HEK293T (cell line): ENCODE measurements at regions not wholly inside any gene's neighbourhood (a gene's known extent, or its start where the extent isn't known, plus 50 kb on each side); places are given as distances from the start of the nearest gene placed in this dataset.

Source experiments
- CTCF ChIA-PET: fragments of 350-600 bp; formaldehyde crosslinking; extraction: SDS; loops from one replicate; lab custom pipeline; 2021; ENCODE audit warnings: antibody characterized with exemption, inconsistent platforms; lab: Yijun Ruan, JAX
- POLR2A ChIA-PET: fragments of 350-600 bp; formaldehyde crosslinking; extraction: SDS; loops from one replicate; lab custom pipeline; 2020; ENCODE audit warnings: antibody characterized with exemption, inconsistent platforms; lab: Yijun Ruan, JAX
- DNase-seq: peaks from one replicate; pipeline ENCODE4 v3.0.0; 2012; ENCODE audit warnings: mixed read lengths; ENCODE audit errors: extremely low spot score
- ARNT ChIP-seq: fragments of 450-650 bp; IDR thresholded peaks from 2 replicates; pipeline ENCODE4 v1.6.1; 2017; ENCODE audit warnings: mild to moderate bottlenecking
- BHLHE40 ChIP-seq: fragments of 450-650 bp; IDR thresholded peaks from 2 replicates; pipeline ENCODE4 v1.6.1; 2016; ENCODE audit warnings: mild to moderate bottlenecking, moderate library complexity, borderline replicate concordance
- CTBP1 ChIP-seq: fragments of 450-650 bp; IDR thresholded peaks from 2 replicates; pipeline ENCODE4 v1.6.1; 2016; ENCODE audit warnings: borderline replicate concordance
- ELF4 ChIP-seq: fragments of 450-650 bp; IDR thresholded peaks from 2 replicates; pipeline ENCODE4 v1.6.1; 2017; ENCODE audit warnings: antibody characterized with exemption
- FOXA1 ChIP-seq: fragments of 450-650 bp; IDR thresholded peaks from 2 replicates; pipeline ENCODE4 v1.6.1; 2016; ENCODE audit warnings: mild to moderate bottlenecking
- FOXK2 ChIP-seq: fragments of 450-650 bp; IDR thresholded peaks from 2 replicates; pipeline ENCODE4 v1.6.1; 2016; ENCODE audit warnings: mild to moderate bottlenecking
- FOXM1 ChIP-seq: fragments of 450-650 bp; IDR thresholded peaks from 2 replicates; pipeline ENCODE4 v1.6.1; 2017; ENCODE audit warnings: mild to moderate bottlenecking, borderline replicate concordance
- HDGF ChIP-seq: fragments of 450-650 bp; IDR thresholded peaks from 2 replicates; pipeline ENCODE4 v1.6.1; 2017; ENCODE audit warnings: antibody characterized with exemption, borderline replicate concordance
- L3MBTL2 ChIP-seq: fragments of 450-650 bp; conservative IDR thresholded peaks from 2 replicates; pipeline ENCODE4 v1.6.1; 2016; ENCODE audit warnings: mild to moderate bottlenecking
- LEF1 ChIP-seq: fragments of 450-650 bp; IDR thresholded peaks from 2 replicates; pipeline ENCODE4 v1.6.1; 2017; ENCODE audit warnings: mild to moderate bottlenecking, borderline replicate concordance
- NFRKB ChIP-seq: fragments of 450-650 bp; IDR thresholded peaks from 2 replicates; pipeline ENCODE4 v1.6.1; 2016; ENCODE audit warnings: mild to moderate bottlenecking, moderate library complexity
- SP1 ChIP-seq: fragments of 450-650 bp; IDR thresholded peaks from 2 replicates; pipeline ENCODE4 v1.6.1; 2017
- SUZ12 ChIP-seq: fragments of 450-650 bp; IDR thresholded peaks from 2 replicates; pipeline ENCODE4 v1.6.1; 2016; ENCODE audit warnings: mild to moderate bottlenecking
- TARDBP ChIP-seq: fragments of 450-650 bp; IDR thresholded peaks from 2 replicates; pipeline ENCODE4 v1.6.1; 2016
- ZNF384 ChIP-seq: fragments of 450-650 bp; IDR thresholded peaks from 2 replicates; pipeline ENCODE4 v1.6.1; 2016
- TF ChIP-seq, protein P1 (sequence below): fragments of 450-650 bp; IDR thresholded peaks from 2 replicates; pipeline ENCODE4 v1.6.1; 2016

DNA sequence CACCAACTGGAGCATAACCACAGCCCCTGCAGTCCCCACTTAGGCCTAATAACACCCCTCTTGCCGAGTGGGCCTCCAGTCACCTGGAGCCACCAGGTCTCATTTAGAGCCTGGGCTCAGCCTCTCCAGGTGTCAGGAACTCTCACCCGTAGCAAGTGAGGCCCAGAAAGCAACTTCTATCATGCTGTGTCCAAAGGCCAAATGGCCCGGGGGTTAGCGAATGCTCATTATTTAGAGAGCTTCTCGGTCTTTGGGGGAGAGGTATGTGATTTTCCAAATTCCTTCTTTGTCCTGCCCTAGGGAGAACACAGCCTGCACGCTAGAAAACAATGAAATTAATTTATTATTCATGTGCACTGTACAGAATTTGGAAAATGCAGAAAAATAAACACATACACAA, 109.9 kb upstream of the PTPRM start:
- no peak for TF ChIP-seq ZNF384
- TF ChIP-seq CTBP1 = no peak
- TF ChIP-seq, protein P1, sequence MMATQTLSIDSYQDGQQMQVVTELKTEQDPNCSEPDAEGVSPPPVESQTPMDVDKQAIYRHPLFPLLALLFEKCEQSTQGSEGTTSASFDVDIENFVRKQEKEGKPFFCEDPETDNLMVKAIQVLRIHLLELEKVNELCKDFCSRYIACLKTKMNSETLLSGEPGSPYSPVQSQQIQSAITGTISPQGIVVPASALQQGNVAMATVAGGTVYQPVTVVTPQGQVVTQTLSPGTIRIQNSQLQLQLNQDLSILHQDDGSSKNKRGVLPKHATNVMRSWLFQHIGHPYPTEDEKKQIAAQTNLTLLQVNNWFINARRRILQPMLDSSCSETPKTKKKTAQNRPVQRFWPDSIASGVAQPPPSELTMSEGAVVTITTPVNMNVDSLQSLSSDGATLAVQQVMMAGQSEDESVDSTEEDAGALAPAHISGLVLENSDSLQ = no peak
- TF ChIP-seq SP1 = no peak
- TF ChIP-seq FOXA1 = no peak
- TF ChIP-seq SUZ12 = no peak
- no peak for TF ChIP-seq NFRKB
- TF ChIP-seq FOXK2 = no peak
- TF ChIP-seq ARNT = no peak
- no peak for TF ChIP-seq LEF1
- no peak for TF ChIP-seq BHLHE40
- no peak for TF ChIP-seq FOXM1
- POLR2A ChIA-PET = no interaction called here
- CTCF ChIA-PET = no interaction called here
- no peak for DNase-seq

DNA sequence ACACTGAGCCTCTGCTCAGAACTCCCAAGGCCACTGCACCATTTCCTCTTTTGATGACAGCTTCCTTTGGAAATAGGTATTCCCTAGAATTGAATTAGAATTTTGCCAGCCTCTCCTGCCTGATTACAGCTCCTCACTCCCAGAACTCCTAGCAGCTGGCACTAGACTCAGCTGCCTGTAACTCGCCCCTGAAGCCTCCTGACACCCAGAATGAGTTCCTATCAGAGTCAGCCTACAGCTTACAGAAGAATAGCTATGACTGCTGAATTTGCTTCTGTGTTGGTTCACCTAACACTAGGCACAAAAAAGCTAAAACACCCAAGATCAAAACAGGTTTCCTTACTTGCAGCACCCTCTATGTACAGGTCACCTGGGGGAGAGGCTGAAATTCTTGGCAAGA, 108.2 kb upstream of the PTPRM start:
- no peak for DNase-seq
- CTCF ChIA-PET = no interaction called here
- no peak for TF ChIP-seq LEF1
- TF ChIP-seq HDGF = no peak
- no peak for TF ChIP-seq CTBP1
- TF ChIP-seq FOXM1 = no peak
- TF ChIP-seq, protein P1 = no peak
- TF ChIP-seq TARDBP = no peak
- no peak for TF ChIP-seq BHLHE40
- TF ChIP-seq FOXA1 = no peak
- TF ChIP-seq ZNF384 = no peak
- TF ChIP-seq NFRKB = no peak
- no peak for TF ChIP-seq SP1
- no peak for TF ChIP-seq L3MBTL2
- TF ChIP-seq ELF4 = no peak
- TF ChIP-seq FOXK2 = no peak
- no peak for TF ChIP-seq SUZ12
- no peak for TF ChIP-seq ARNT
- POLR2A ChIA-PET = no interaction called here

GRCh38 chr18:7459851-7460770, 107.0 kb upstream of the PTPRM start:
- no peak for DNase-seq
- CTCF ChIA-PET = no interaction called here
- POLR2A ChIA-PET = no interaction called here
- TF ChIP-seq ELF4 (no peak), SUZ12 (no peak), CTBP1 (no peak), FOXK2 (no peak), NFRKB (no peak), ARNT (no peak), FOXA1 (no peak), TARDBP (no peak), HDGF (no peak)

GRCh38 chr18:7464245-7464966, 102.7 kb upstream of the PTPRM start:
- POLR2A ChIA-PET = no interaction called here
- CTCF ChIA-PET = interaction anchor here (0.6 kb wide), 1 partner anchor 32 kb away, joined by 3 read pairs; no protein-coding TSS in a partner anchor
- no peak for DNase-seq
- TF ChIP-seq ARNT = no peak
- TF ChIP-seq FOXM1 = no peak
- TF ChIP-seq SP1 = no peak
- TF ChIP-seq HDGF = no peak
- TF ChIP-seq FOXA1 = no peak
- TF ChIP-seq BHLHE40 = no peak
- TF ChIP-seq FOXK2 = no peak
- TF ChIP-seq, protein P1 = no peak
- TF ChIP-seq ZNF384 = no peak
- TF ChIP-seq CTBP1 = no peak
- TF ChIP-seq L3MBTL2 = no peak
- TF ChIP-seq ELF4 = no peak
- no peak for TF ChIP-seq SUZ12
- no peak for TF ChIP-seq LEF1

DNA sequence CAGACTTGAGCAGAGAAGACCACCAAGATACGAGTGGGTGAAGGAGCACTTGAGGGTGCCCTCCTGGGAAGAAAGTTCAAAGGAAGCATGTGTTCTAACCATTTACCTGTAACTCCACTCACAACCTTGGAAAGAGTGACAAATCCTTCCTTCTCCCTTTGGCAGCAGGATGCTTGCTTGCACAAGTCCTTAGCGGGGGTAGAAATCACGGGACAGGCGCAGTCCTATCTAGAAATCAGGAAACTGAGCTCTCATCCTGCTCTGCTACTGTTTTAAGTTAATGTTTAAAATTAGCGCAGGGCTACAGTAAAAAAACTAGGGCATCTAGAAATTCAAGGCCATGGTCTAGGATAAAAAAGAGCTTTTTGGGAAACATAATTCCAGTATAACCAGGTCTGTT, 100.9 kb upstream of the PTPRM start:
- ChIA-PET POLR2A (no interaction called here), CTCF (no interaction called here)
- DNase-seq = no peak

More for the DNA sequence above, 100.9 kb upstream of the PTPRM start:
- TF ChIP-seq HDGF (no peak), ELF4 (no peak), BHLHE40 (no peak), ARNT (no peak), FOXA1 (no peak), SUZ12 (no peak), NFRKB (no peak), FOXM1 (no peak), TARDBP (no peak), ZNF384 (no peak)
- TF ChIP-seq, protein P1 = no peak
